Fibroblast of skin of right quadriceps (primary cell): ENCODE measurements at regions not wholly inside any gene's neighbourhood (a gene's known extent, or its start where the extent isn't known, plus 50 kb on each side); places are given as distances from the start of the nearest gene placed in this dataset.
"Not testable (repeated sequence)": the region's sequence is repeated elsewhere in the genome, so short reads cannot be mapped to it uniquely, and the experiment has no call there.

Experiments used
- DNase-seq: peaks from one replicate; pipeline ENCODE4 v3.0.0-alpha.2; 2013

- DNase-seq: no peak
These were observed 220.2 kb upstream of the NBEA start for GRCh38 chr13:34721631-34722595.

GRCh38 chr13:34722922-34723321 is 219.1 kb upstream of the NBEA start:
- DNase-seq: no peak

GRCh38 chr13:34730961-34731360 is 211.1 kb upstream of the NBEA start:
- no peak for DNase-seq

GRCh38 chr13:34731486-34731885 is 210.6 kb upstream of the NBEA start:
- peak; percentile 43 for DNase-seq

- DNase-seq: peak; percentile 61
These were observed 208.3 kb upstream of the NBEA start for GRCh38 chr13:34733721-34734120.

- no peak for DNase-seq
These were observed 207.1 kb upstream of the NBEA start for GRCh38 chr13:34734932-34735331.

GRCh38 chr13:34738254-34738992 is 203.6 kb upstream of the NBEA start:
- no peak for DNase-seq

GRCh38 chr13:34747056-34747455 is 195.0 kb upstream of the NBEA start:
- not testable (repeated sequence) for DNase-seq

- DNase-seq: no peak
These were observed 194.6 kb upstream of the NBEA start for GRCh38 chr13:34747507-34747906.

GRCh38 chr13:34748073-34748472 is 194.0 kb upstream of the NBEA start:
- DNase-seq: no peak

- no peak for DNase-seq
These were observed 193.5 kb upstream of the NBEA start for GRCh38 chr13:34748596-34748995.

- no peak for DNase-seq
These were observed 193.0 kb upstream of the NBEA start for GRCh38 chr13:34749046-34749445.

GRCh38 chr13:34750078-34750931 is 191.8 kb upstream of the NBEA start:
- DNase-seq: no peak

- no peak for DNase-seq
These were observed 191.0 kb upstream of the NBEA start for GRCh38 chr13:34751044-34751443.

- no peak for DNase-seq
These were observed 190.6 kb upstream of the NBEA start for GRCh38 chr13:34751492-34751891.

- no peak for DNase-seq
These were observed 189.6 kb upstream of the NBEA start for GRCh38 chr13:34752283-34752960.

GRCh38 chr13:34756136-34756535 is 185.9 kb upstream of the NBEA start:
- no peak for DNase-seq

GRCh38 chr13:34756572-34756971 is 185.5 kb upstream of the NBEA start:
- DNase-seq: no peak

GRCh38 chr13:34757441-34757840 is 184.6 kb upstream of the NBEA start:
- DNase-seq: peak; percentile 45

- DNase-seq: no peak
These were observed 183.4 kb upstream of the NBEA start for GRCh38 chr13:34758628-34759027.

- peak; percentile 52 for DNase-seq
These were observed 179.8 kb upstream of the NBEA start for GRCh38 chr13:34762312-34762711.

- DNase-seq: no peak
These were observed 177.8 kb upstream of the NBEA start for GRCh38 chr13:34764246-34764645.
